ENCODE measurements at regions not wholly inside any gene's neighbourhood (a gene's known extent, or its start where the extent isn't known, plus 50 kb on each side); places are given as distances from the start of the nearest gene placed in this dataset.
A peak's percentile ranks its signal among the peaks of the same experiment; 100 is the strongest.

DNA sequence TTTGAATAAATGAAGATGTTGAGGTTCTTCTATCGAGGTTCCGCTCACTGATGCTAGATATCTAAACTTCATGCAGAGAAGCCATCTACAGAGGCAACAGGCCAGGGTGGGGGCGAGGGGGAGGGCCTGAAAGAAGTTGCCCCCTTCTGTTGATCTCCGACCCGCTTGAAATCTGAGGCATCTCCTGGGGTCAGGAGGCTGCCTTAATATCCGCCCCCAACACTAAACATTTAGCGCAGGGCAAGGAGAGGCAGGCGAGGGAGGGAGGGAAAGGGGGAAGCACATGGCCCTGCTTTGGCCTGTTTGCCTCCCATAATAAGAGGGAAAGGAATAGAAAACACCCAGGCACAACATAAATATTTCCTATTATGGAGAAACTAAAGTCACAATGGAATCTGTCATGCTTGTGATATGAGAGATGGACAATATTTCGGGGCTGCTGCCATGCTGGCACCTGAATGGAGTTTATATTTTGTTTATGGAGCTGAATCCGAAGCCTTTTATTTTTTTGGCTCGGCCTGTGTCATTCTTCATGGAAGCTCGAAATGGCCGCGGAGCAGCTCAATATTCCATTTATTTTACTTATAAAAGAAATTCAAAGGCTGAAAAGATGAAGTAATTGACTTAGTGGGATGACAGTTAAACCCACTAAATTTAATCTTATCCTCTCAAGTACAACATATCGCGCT lies 221.1 kb downstream of the INSIG2 start:
- H3K4me3 ChIP-seq, result peak overlapping the region; percentile 54 to 65 (median 56)
- WGBS, result 58% methylated on average over 16 of the region's 16 CpGs
- H3K27me3 ChIP-seq, result peaks cover 4 to 63% (median 9%) of the 10 kb centered on the region in 4 donors
- intact Hi-C loops (cut with DNase I), result no loop called here
- no peaks in the 10 kb centered on the region for H3K9me3 ChIP-seq
- TF ChIP-seq EP300 (IDR thresholded peaks at IDR 0.05) (no peak), POLR2AphosphoS5 (IDR thresholded peaks at IDR 0.05) (no peak), POLR2A (IDR thresholded peaks at IDR 0.05; ENCODE audit: low read depth) (no peak)
- TF ChIP-seq, protein P1, sequence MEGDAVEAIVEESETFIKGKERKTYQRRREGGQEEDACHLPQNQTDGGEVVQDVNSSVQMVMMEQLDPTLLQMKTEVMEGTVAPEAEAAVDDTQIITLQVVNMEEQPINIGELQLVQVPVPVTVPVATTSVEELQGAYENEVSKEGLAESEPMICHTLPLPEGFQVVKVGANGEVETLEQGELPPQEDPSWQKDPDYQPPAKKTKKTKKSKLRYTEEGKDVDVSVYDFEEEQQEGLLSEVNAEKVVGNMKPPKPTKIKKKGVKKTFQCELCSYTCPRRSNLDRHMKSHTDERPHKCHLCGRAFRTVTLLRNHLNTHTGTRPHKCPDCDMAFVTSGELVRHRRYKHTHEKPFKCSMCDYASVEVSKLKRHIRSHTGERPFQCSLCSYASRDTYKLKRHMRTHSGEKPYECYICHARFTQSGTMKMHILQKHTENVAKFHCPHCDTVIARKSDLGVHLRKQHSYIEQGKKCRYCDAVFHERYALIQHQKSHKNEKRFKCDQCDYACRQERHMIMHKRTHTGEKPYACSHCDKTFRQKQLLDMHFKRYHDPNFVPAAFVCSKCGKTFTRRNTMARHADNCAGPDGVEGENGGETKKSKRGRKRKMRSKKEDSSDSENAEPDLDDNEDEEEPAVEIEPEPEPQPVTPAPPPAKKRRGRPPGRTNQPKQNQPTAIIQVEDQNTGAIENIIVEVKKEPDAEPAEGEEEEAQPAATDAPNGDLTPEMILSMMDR (IDR thresholded peaks at IDR 0.05), result no peak
- peaks cover 5 to 19% (median 11%) of the 10 kb centered on the region in 4 donors for H3K4me1 ChIP-seq
- no peaks in the 10 kb centered on the region for H3K36me3 ChIP-seq
- no peak overlapping the region for H3K27ac ChIP-seq (replicated peaks in 1 of 4)
- DNase-seq (ENCODE audit: extremely low spot score), result peak; percentile 53

DNA sequence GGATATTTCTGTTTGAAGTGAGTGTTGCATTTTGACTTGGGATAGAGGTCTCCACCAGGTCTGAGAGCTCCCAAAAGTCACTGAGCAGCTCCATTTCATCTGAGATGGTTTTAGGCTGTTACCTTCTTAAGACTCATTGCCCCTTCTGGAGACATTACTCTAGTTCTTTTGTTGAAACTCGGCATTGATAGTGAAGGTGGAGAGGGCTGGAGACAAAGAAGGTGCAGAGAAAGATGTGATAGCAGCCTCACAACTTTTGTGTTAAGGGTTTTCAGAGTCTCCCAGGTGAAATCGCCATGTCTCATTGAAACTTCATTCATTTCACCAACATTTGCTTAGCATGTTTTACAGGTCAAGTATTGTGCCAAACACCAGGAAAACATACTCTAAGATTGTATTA lies 219.6 kb downstream of the INSIG2 start:
- no peak for TF ChIP-seq POLR2AphosphoS5 (IDR thresholded peaks at IDR 0.05)
- no peak for TF ChIP-seq POLR2A (IDR thresholded peaks at IDR 0.05; ENCODE audit: low read depth)
- TF ChIP-seq, protein P1 (IDR thresholded peaks at IDR 0.05), result no peak
- TF ChIP-seq EP300 (IDR thresholded peaks at IDR 0.05), result no peak
- H3K36me3 ChIP-seq, result no peaks in the 10 kb centered on the region
- H3K27me3 ChIP-seq, result peaks cover 4 to 55% (median 9%) of the 10 kb centered on the region in 4 donors
- H3K4me3 ChIP-seq, result no peak overlapping the region
- H3K27ac ChIP-seq (replicated peaks in 1 of 4), result no peak overlapping the region
- WGBS, result 60% methylated on average over 2 of the region's 2 CpGs
- intact Hi-C loops (cut with DNase I), result no loop called here
- no peaks in the 10 kb centered on the region for H3K9me3 ChIP-seq
- peaks cover 5 to 19% (median 11%) of the 10 kb centered on the region in 4 donors for H3K4me1 ChIP-seq
- DNase-seq (ENCODE audit: extremely low spot score), result peak; percentile 57

DNA sequence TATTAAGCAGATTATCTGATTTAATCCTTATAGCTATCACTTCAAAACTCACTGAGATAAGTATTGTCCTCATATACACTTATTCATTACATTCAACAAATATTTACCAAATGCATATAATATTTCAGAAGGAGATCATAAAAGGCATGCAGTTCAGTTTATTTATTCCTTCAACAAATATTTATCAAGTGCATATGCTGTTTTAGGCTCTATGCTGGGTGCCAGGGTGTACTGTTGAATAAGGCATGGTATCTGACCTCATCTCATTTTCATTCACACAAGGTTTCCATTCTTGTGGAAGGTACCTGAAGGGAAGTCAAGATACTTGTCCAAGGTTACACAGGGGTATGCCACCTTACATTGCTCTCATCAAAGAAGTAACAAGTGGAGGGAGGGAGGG lies 213.0 kb downstream of the INSIG2 start:
- intact Hi-C loops (cut with DNase I), result no loop called here
- TF ChIP-seq POLR2AphosphoS5 (IDR thresholded peaks at IDR 0.05) (no peak), EP300 (IDR thresholded peaks at IDR 0.05) (no peak), POLR2A (IDR thresholded peaks at IDR 0.05; ENCODE audit: low read depth) (no peak)
- TF ChIP-seq, protein P1 (IDR thresholded peaks at IDR 0.05), result no peak

DNA sequence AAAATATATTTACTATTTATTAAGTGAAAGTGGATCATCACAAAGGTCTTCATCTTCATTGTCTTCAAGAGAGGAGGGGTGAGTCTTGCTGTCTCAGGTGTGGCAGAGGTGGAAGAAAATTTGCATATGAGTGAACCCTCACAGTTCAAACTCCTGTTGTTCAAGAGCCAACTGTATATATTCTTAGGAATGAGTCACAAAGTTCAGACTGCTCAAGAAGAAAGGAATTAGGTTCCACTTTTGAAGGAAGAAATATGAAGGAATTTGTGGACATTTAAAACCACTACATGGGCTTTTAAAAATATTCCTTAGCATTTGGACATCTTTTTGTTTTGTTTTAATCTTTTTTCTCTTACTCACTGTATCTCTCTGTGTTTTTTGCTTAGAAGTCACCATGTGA lies 212.6 kb downstream of the INSIG2 start:
- TF ChIP-seq EP300 (IDR thresholded peaks at IDR 0.05), result no peak
- TF ChIP-seq POLR2A (IDR thresholded peaks at IDR 0.05; ENCODE audit: low read depth), result no peak
- no peak for TF ChIP-seq POLR2AphosphoS5 (IDR thresholded peaks at IDR 0.05)
- TF ChIP-seq, protein P1 (IDR thresholded peaks at IDR 0.05), result no peak
- H3K9me3 ChIP-seq, result no peaks in the 10 kb centered on the region
- no peak overlapping the region for H3K27ac ChIP-seq (replicated peaks in 1 of 4)
- H3K4me1 ChIP-seq, result no peaks in the 10 kb centered on the region
- no peaks in the 10 kb centered on the region for H3K36me3 ChIP-seq
- H3K27me3 ChIP-seq, result peaks cover 0 to 32% (median 0%) of the 10 kb centered on the region in 4 donors
- peak; percentile 26 for DNase-seq (ENCODE audit: extremely low spot score)
- no peak overlapping the region for H3K4me3 ChIP-seq
- intact Hi-C loops (cut with DNase I), result no loop called here

More for the DNA sequence above, 213.0 kb downstream of the INSIG2 start:
- H3K4me1 ChIP-seq, result no peaks in the 10 kb centered on the region
- H3K36me3 ChIP-seq, result no peaks in the 10 kb centered on the region
- peaks cover 0 to 30% (median 0%) of the 10 kb centered on the region in 4 donors for H3K27me3 ChIP-seq
- H3K9me3 ChIP-seq, result no peaks in the 10 kb centered on the region
- DNase-seq (ENCODE audit: extremely low spot score), result peak; percentile 5
- no peak overlapping the region for H3K4me3 ChIP-seq
- no peak overlapping the region for H3K27ac ChIP-seq (replicated peaks in 1 of 4)

DNA sequence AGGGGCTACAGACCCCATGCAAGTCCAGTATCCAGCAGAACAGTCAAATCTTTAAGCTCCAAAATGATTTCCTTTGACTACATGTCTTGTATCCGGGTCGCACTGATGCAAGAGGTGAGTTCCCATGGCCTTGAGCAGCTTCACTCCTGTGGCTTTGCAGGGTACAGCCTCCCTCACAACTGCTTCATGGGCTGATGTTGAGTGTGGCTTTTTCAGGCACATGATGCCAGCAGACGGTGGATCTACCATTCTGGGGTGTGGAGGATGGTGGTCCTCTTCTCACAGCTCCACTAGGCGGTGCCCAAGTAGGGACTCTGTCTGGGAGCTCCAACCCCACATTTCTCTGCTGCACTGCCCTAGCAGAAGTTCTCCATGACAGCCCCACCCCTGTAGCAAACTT lies 208.4 kb downstream of the INSIG2 start:
- peaks cover 0 to 34% (median 0%) of the 10 kb centered on the region in 4 donors for H3K27me3 ChIP-seq
- intact Hi-C loops (cut with DNase I), result no loop called here
- H3K27ac ChIP-seq (replicated peaks in 1 of 4), result no peak overlapping the region
- no peaks in the 10 kb centered on the region for H3K36me3 ChIP-seq
- H3K4me1 ChIP-seq, result no peaks in the 10 kb centered on the region
- no peak for TF ChIP-seq POLR2AphosphoS5 (IDR thresholded peaks at IDR 0.05)
- no peak for TF ChIP-seq POLR2A (IDR thresholded peaks at IDR 0.05; ENCODE audit: low read depth)
- no peak for TF ChIP-seq EP300 (IDR thresholded peaks at IDR 0.05)
- TF ChIP-seq, protein P1 (IDR thresholded peaks at IDR 0.05), result no peak
- 95% methylated on average over 2 of the region's 4 CpGs for WGBS
- no peak for DNase-seq (ENCODE audit: extremely low spot score)
- no peaks in the 10 kb centered on the region for H3K9me3 ChIP-seq
- H3K4me3 ChIP-seq, result no peak overlapping the region

All from esophagus muscularis mucosa (tissue), 4 donors.